K562 (cell line): ENCODE measurements at regions not wholly inside any gene's neighbourhood (a gene's known extent, or its start where the extent isn't known, plus 50 kb on each side); places are given as distances from the start of the nearest gene placed in this dataset.

Experiments used
- BRF1 ChIP-seq: IDR thresholded peaks from 3 replicates; pipeline ENCODE4 v1.6.1; 2011; ENCODE audit warnings: borderline replicate concordance, mild to moderate bottlenecking; ENCODE audit not compliant: insufficient read length; ENCODE audit errors: extremely low read depth
- TF ChIP-seq, protein P1 (sequence below): fragments of 250-450 bp; sonication (Bioruptor Pico); IDR thresholded peaks from 2 replicates; pipeline ENCODE4 v1.5.1; 2021; ENCODE audit warnings: mild to moderate bottlenecking

DNA sequence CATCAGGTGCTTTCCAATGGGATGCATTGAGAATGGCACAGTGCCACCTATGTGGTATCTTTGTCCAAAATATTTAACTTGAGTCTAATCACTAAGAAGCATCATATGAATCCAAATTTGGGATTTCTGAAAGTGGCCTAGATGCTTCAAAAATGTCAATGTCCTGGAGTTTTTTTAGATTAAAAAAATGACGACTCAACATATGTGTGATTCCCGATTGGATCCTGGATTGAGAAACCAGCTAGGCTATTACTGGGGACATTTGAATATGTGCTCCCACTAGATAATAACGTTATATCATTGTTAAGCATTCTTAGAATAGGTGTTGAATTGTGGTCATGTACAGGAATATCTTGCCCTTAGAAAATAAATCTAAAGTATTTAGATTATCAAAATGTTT is 189.2 kb downstream of the TBXT start:
- no peak for TF ChIP-seq BRF1
- TF ChIP-seq, protein P1, sequence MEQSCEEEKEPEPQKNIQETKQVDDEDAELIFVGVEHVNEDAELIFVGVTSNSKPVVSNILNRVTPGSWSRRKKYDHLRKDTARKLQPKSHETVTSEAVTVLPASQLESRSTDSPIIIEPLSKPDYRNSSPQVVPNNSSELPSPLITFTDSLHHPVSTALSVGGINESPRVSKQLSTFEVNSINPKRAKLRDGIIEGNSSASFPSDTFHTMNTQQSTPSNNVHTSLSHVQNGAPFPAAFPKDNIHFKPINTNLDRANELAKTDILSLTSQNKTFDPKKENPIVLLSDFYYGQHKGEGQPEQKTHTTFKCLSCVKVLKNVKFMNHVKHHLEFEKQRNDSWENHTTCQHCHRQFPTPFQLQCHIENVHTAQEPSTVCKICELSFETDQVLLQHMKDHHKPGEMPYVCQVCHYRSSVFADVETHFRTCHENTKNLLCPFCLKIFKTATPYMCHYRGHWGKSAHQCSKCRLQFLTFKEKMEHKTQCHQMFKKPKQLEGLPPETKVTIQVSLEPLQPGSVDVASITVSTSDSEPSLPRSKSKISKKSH (CRISPR knock-in tag): no peak
